ENCODE measurements at regions not wholly inside any gene's neighbourhood (a gene's known extent, or its start where the extent isn't known, plus 50 kb on each side); places are given as distances from the start of the nearest gene placed in this dataset.

- in situ Hi-C loops (cut with MboI; ENCODE audit: low sequenced_read_pairs) = no loop called here
Measured at GRCh38 chr12:114935658-114936057, 251.7 kb upstream of the TBX3 start.

DNA sequence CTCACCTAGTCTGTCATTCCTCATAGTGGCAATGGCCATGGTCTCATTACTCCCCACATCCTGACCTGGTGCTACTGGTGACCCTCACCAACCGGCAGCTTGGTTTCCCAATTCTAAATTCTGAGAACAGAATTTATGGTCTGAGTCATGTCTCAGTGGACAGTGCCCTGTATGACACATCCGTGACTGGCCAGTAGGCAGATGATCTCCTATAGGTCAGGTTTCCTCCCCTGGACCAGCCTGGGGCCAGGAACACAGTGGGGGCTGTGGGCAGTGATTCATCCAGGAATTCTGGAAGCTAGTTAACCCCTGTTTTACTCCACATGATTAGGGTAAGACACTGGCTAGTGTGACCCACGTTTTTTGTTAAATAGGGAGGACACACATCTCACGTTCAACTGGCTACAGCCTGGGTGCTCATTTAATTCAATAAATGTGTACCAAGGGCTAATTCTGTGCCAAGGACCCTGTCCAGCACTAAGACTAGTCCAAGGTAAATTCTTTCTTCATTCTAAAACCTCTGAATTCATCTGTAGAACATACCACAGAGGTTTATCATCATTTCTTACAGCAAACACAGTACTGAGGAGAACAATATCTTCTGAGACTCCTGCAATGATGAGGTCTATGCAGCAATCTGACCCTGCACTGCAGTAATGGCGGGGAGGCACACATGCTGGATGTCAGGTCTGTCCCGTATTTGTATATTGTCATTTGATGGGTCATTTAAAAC, 249.6 kb upstream of the TBX3 start:
- in situ Hi-C loops (cut with MboI; ENCODE audit: low sequenced_read_pairs) = no loop called here

DNA sequence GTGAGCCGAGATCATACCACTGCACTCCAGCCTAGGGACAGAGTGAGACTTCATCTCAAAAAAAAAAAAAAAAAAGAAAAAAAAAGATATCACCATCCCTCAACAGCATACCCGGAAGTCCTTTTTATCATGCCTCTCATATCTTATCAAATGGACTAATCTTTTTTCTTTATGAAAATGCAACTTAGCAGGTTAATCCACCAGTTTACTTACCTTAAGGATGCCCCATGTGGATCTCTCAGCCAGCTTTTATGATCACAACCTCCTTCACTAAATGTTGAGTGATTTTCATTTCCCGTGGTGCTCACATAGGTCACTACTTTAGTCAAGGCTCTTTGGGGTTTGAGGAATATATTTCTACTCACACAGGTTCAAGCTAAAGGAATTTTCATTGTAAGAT, 248.8 kb upstream of the TBX3 start:
- in situ Hi-C loops (cut with MboI; ENCODE audit: low sequenced_read_pairs) = no loop called here

DNA sequence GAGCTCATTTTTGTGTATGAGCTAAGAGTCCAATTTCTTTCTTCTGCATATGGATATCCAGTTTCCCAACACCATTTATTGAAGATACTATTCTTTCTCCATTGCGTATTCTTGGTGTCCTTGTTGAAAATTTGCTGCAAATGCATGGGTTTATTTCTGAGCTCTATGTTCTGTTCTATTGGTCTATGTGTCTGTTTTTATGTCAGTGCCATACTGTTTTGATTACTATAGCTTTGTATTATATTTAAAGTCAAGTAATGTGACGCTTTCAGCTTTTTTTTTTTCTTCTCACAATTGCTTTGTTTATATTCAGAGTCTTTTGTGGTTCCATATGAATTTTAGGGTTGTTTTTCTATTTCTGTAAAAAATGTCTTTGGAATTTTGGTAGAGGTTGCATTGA, 247.1 kb upstream of the TBX3 start:
- in situ Hi-C loops (cut with MboI; ENCODE audit: low sequenced_read_pairs) = no loop called here

- in situ Hi-C loops (cut with MboI; ENCODE audit: low sequenced_read_pairs) = no loop called here
Measured at GRCh38 chr12:114926341-114926740, 242.4 kb upstream of the TBX3 start.

- in situ Hi-C loops (cut with MboI; ENCODE audit: low sequenced_read_pairs) = no loop called here
Measured at GRCh38 chr12:114924946-114925475, 241.0 kb upstream of the TBX3 start.

DNA sequence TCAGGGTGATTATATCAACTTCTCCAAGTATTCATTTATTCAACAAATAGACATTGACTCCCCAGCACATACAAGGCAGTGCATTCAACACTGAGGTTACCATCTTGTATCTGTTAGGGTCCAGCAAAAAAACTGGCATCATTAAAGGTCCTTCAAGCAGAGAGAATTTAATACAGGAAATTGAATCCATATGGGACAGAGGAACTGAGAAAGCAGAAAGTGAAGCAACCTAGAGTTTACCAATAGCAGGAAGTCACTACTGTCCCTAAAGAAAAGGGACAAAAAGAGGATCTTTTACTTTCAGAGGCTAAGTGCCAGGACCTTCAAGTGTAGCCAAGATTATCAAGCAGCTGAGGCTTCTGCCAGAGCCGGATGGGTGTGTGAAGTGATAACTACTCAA, 237.8 kb upstream of the TBX3 start:
- in situ Hi-C loops (cut with MboI; ENCODE audit: low sequenced_read_pairs) = no loop called here

- in situ Hi-C loops (cut with MboI; ENCODE audit: low sequenced_read_pairs) = no loop called here
Measured at GRCh38 chr12:114920771-114921554, 237.0 kb upstream of the TBX3 start.

GRCh38 chr12:114919479-114919878, 235.5 kb upstream of the TBX3 start:
- in situ Hi-C loops (cut with MboI; ENCODE audit: low sequenced_read_pairs) = no loop called here

GRCh38 chr12:114918535-114919233, 234.7 kb upstream of the TBX3 start:
- in situ Hi-C loops (cut with MboI; ENCODE audit: low sequenced_read_pairs) = no loop called here

- in situ Hi-C loops (cut with MboI; ENCODE audit: low sequenced_read_pairs) = no loop called here
Measured at GRCh38 chr12:114917953-114918352, 234.0 kb upstream of the TBX3 start.

DNA sequence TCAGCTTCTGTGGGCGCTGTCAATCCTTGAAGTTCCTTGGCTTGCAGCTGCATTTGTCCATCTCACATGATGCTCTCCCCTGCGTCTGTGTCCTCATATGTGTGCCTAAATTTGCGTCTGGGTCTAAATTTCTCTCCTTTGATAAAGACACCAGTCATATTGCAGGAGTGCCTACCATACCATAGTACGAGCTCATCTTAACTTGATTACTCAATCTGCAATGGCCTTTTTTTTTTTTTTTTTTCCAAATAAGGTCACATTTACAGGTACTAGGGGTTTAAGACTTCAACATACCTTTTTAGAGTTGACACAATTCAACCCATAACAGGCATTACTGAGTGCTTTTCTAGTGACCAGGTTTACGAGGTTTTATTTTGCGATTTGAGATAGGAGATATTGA, 233.3 kb upstream of the TBX3 start:
- in situ Hi-C loops (cut with MboI; ENCODE audit: low sequenced_read_pairs) = no loop called here

- in situ Hi-C loops (cut with MboI; ENCODE audit: low sequenced_read_pairs) = no loop called here
Measured at GRCh38 chr12:114916541-114916940, 232.6 kb upstream of the TBX3 start.

DNA sequence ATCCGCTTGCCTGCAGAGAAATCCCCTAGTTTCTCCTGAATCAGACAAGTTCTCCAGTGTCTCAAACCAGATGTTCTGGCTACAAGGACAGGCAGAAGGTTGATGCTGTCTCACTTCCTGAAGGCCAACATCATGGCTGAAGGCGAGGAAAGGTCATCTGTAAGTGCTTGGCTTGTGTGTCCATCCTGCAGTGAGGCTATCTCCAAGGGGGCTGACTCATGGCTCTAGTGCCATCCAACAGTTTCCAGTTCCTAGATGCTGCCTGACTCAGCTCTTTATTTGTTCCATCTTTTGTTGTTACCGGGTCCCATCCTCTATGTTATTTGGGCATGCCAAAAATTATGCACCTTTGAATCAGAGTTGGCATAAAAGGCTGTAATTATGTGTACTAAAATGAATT, 232.1 kb upstream of the TBX3 start:
- in situ Hi-C loops (cut with MboI; ENCODE audit: low sequenced_read_pairs) = no loop called here

- in situ Hi-C loops (cut with MboI; ENCODE audit: low sequenced_read_pairs) = no loop called here
Measured at GRCh38 chr12:114913871-114914801, 230.2 kb upstream of the TBX3 start.

- in situ Hi-C loops (cut with MboI; ENCODE audit: low sequenced_read_pairs) = no loop called here
Measured at GRCh38 chr12:114912811-114913210, 228.8 kb upstream of the TBX3 start.

- in situ Hi-C loops (cut with MboI; ENCODE audit: low sequenced_read_pairs) = no loop called here
Measured at GRCh38 chr12:114911196-114911595, 227.2 kb upstream of the TBX3 start.

DNA sequence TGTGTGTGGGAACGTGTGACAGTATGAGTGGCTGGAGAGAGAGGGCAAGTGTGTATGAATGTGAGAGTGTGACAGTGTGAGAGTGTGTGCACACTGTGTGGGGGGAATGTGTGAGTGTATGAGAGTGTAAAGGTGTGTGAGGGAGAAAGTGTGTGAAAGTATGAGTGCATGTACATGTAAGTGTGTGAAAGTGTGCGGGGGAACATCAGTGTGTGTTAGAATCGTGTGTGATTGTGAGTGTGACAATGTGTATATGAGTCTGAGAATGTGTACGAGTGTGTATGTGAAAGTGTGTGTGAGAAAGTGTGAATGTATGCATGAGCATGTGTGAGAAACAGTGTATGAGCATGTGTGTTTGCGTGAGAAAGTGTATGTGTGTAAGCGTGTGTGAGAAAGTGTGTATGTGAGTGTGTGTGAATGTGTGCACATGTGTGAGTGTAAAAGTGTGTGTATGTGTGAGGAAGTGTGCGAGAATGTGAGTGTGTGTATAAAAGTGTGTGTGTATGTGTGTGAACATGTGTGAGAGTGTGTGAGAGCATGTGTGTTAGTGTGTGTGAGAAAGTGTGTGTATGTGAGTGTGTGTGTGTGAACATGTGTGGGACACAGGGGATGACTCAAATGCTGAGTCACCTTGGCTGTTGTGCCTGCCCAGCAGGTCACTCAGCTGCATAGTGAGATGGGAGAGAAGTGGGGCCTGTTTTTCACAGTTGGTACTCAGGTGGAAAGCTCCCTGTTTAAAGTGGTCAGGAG, 220.5 kb upstream of the TBX3 start:
- in situ Hi-C loops (cut with MboI; ENCODE audit: low sequenced_read_pairs) = no loop called here

- in situ Hi-C loops (cut with MboI; ENCODE audit: low sequenced_read_pairs) = no loop called here
Measured at GRCh38 chr12:114903083-114903691, 219.2 kb upstream of the TBX3 start.

Measured in HL-60/S4 (cell line).